T-helper 1 cell treated with Interleukin-12 subunit alpha and Interleukin-12 subunit beta and Interleukin-4 antibody, amounts not matched to agents 30 ng/mL and 1 ng/mL, for 36 hours (primary cell): ENCODE measurements at regions not wholly inside any gene's neighbourhood (a gene's known extent, or its start where the extent isn't known, plus 50 kb on each side); places are given as distances from the start of the nearest gene placed in this dataset.
"Not testable (repeated sequence)": the region's sequence is repeated elsewhere in the genome, so short reads cannot be mapped to it uniquely, and the experiment has no call there.

ENCODE experiments used
- intact Hi-C: fragments of 100-400 bp; cut with micrococcal nuclease; formaldehyde crosslinking; loops from one replicate; pipeline ENCODE4 v1.15.1; 2024

GRCh38 chr4:115501656-115502055 is 388.2 kb upstream of the NDST4 start:
- intact Hi-C loops: no loop called here

GRCh38 chr4:115493770-115494169 is 380.4 kb upstream of the NDST4 start:
- intact Hi-C loops: not testable (repeated sequence)

- intact Hi-C loops: no loop called here
Observed at GRCh38 chr4:115491686-115492085, 378.3 kb upstream of the NDST4 start.

GRCh38 chr4:115489279-115489678 is 375.9 kb upstream of the NDST4 start:
- intact Hi-C loops: no loop called here

- intact Hi-C loops: no loop called here
Observed at GRCh38 chr4:115485402-115485801, 372.0 kb upstream of the NDST4 start.

GRCh38 chr4:115484479-115484878 is 371.1 kb upstream of the NDST4 start:
- intact Hi-C loops: no loop called here

GRCh38 chr4:115470763-115471162 is 357.3 kb upstream of the NDST4 start:
- intact Hi-C loops: no loop called here

GRCh38 chr4:115459301-115459700 is 345.9 kb upstream of the NDST4 start:
- intact Hi-C loops: not testable (repeated sequence)

- intact Hi-C loops: no loop called here
Observed at GRCh38 chr4:115456231-115456630, 342.8 kb upstream of the NDST4 start.

GRCh38 chr4:115454228-115454627 is 340.8 kb upstream of the NDST4 start:
- intact Hi-C loops: no loop called here

GRCh38 chr4:115453416-115453815 is 340.0 kb upstream of the NDST4 start:
- intact Hi-C loops: no loop called here

GRCh38 chr4:115452229-115452628 is 338.8 kb upstream of the NDST4 start:
- intact Hi-C loops: not testable (repeated sequence)

GRCh38 chr4:115437739-115438138 is 324.3 kb upstream of the NDST4 start:
- intact Hi-C loops: no loop called here

GRCh38 chr4:115433491-115433890 is 320.1 kb upstream of the NDST4 start:
- intact Hi-C loops: no loop called here

- intact Hi-C loops: no loop called here
Observed at GRCh38 chr4:115430024-115430423, 316.6 kb upstream of the NDST4 start.

- intact Hi-C loops: no loop called here
Observed at GRCh38 chr4:115428455-115428854, 315.0 kb upstream of the NDST4 start.

GRCh38 chr4:115424852-115425251 is 311.4 kb upstream of the NDST4 start:
- intact Hi-C loops: no loop called here

- intact Hi-C loops: no loop called here
Observed at GRCh38 chr4:115418635-115419396, 305.4 kb upstream of the NDST4 start.

- intact Hi-C loops: no loop called here
Observed at GRCh38 chr4:115396034-115396433, 282.6 kb upstream of the NDST4 start.

- intact Hi-C loops: no loop called here
Observed at GRCh38 chr4:115376866-115377265, 263.4 kb upstream of the NDST4 start.

GRCh38 chr4:115374621-115375020 is 261.2 kb upstream of the NDST4 start:
- intact Hi-C loops: no loop called here

- intact Hi-C loops: no loop called here
Observed at GRCh38 chr4:115370490-115370889, 257.1 kb upstream of the NDST4 start.

GRCh38 chr4:115370012-115370411 is 256.6 kb upstream of the NDST4 start:
- intact Hi-C loops: no loop called here

- intact Hi-C loops: no loop called here
Observed at GRCh38 chr4:115366390-115366789, 253.0 kb upstream of the NDST4 start.
